Panc1 (cell line): ENCODE measurements at regions not wholly inside any gene's neighbourhood (a gene's known extent, or its start where the extent isn't known, plus 50 kb on each side); places are given as distances from the start of the nearest gene placed in this dataset.

Source experiments
- ATAC-seq: fragments of 200-7000 bp; cut with Tn5 transposase; 2 replicates; pipeline ENCODE4 v1.9.1; 2020; ENCODE audit warnings: mild to moderate bottlenecking, moderate library complexity
- BruUV-seq: library from RNA; stranded (reverse); fragments of 400-500 nt; replicated peaks from 2 replicates; lab custom pipeline; 2021; lab: Mats Ljungman, UMichigan
- CTCF ChIA-PET: fragments of 300-600 bp; sonication (Branson Sonifier 250); formaldehyde crosslinking; loops from one replicate; lab custom pipeline; 2022; ENCODE audit warnings: antibody characterized with exemption; lab: Charles Lee
- POLR2A ChIA-PET: fragments of 300-600 bp; sonication (Branson Sonifier 250); formaldehyde crosslinking; loops from one replicate; lab custom pipeline; 2022; ENCODE audit warnings: antibody characterized with exemption; lab: Charles Lee
- DNase-seq: peaks from one replicate; pipeline ENCODE4 v3.0.0-alpha.2; 2010; ENCODE audit warnings: low read depth, low spot score
- H3K27ac ChIP-seq: 2 replicates; pipeline ENCODE4 v1.5.1; 2011; ENCODE audit warnings: mild to moderate bottlenecking, low read length, inconsistent platforms
- H3K27me3 ChIP-seq: fragments of 200-500 bp; sonication (Bioruptor generic); 2 replicates; pipeline ENCODE4 v1.6.0; 2014; ENCODE audit warnings: low read length, inconsistent platforms; ENCODE audit not compliant: control insufficient read depth, insufficient read depth
- H3K36me3 ChIP-seq: fragments of 200-500 bp; sonication (Bioruptor generic); 2 replicates; pipeline ENCODE4 v1.5.1; 2014; ENCODE audit warnings: inconsistent platforms, mild to moderate bottlenecking, low read length, moderate library complexity; ENCODE audit not compliant: control insufficient read depth, insufficient read depth
- H3K4me1 ChIP-seq: 2 replicates; pipeline ENCODE4 v1.5.1; 2011; ENCODE audit warnings: inconsistent platforms, mild to moderate bottlenecking, low read length, moderate library complexity; ENCODE audit not compliant: control insufficient read depth, insufficient read depth
- H3K4me3 ChIP-seq, 2 experiments: 2 replicates each; pipeline ENCODE4 v1.5.1; 2011 to 2012; ENCODE audit warnings: low read depth in 2 of 2, low read length in 2 of 2, mild to moderate bottlenecking in 2 of 2, inconsistent platforms in 1 of 2, moderate library complexity in 1 of 2
- H3K9me3 ChIP-seq: fragments of 200-500 bp; sonication (Bioruptor generic); 2 replicates; pipeline ENCODE4 v1.5.1; 2014; ENCODE audit warnings: low read depth, mild to moderate bottlenecking, inconsistent platforms, low read length, moderate library complexity; ENCODE audit not compliant: control insufficient read depth, insufficient read depth
- CTCF ChIP-seq: fragments of 450-650 bp; IDR thresholded peaks from 2 replicates; pipeline ENCODE4 v1.5.1; 2017; ENCODE audit warnings: mild to moderate bottlenecking
- POLR2AphosphoS5 ChIP-seq: IDR thresholded peaks from 2 replicates; pipeline ENCODE4 v1.6.1; 2012; ENCODE audit warnings: mild to moderate bottlenecking, low read depth, low read length, moderate library complexity
- REST ChIP-seq, 2 experiments: IDR thresholded peaks; 2 replicates each; pipeline ENCODE4 v1.6.1; 2011 to 2012; ENCODE audit warnings: low read depth in 2 of 2, control low read depth in 1 of 2, low read length in 1 of 2, mild to moderate bottlenecking in 1 of 2, moderate library complexity in 1 of 2; ENCODE audit not compliant: insufficient read depth in 1 of 2
- SIN3A ChIP-seq: IDR thresholded peaks from 2 replicates; pipeline ENCODE4 v1.6.1; 2012; ENCODE audit warnings: low read depth, mild to moderate bottlenecking, low read length, moderate library complexity, borderline replicate concordance; ENCODE audit not compliant: insufficient read depth
- TCF7L2 ChIP-seq: IDR thresholded peaks from 2 replicates; pipeline ENCODE4 v1.6.1; 2011; ENCODE audit warnings: mild to moderate bottlenecking, low read depth, low read length, inconsistent platforms
- in situ Hi-C: cut with HindIII; loops from 2 replicates; pipeline ENCODE4 v1.10.0; 2016; ENCODE audit warnings: low sequenced_read_pairs, low pct_unique_long_range_greater_than_20kb
- intact Hi-C: fragments of 100-400 bp; cut with micrococcal nuclease; formaldehyde crosslinking; loops from one replicate; pipeline ENCODE4 v1.10.0; 2022; ENCODE audit not compliant: unreplicated experiment

- CTCF ChIA-PET, result interaction anchor here (1.4 kb wide), 1 partner anchor 142 kb away, joined by 4 read pairs; no protein-coding TSS in a partner anchor
- POLR2A ChIA-PET, result no interaction called here
- no peak for ATAC-seq
- DNase-seq, result no peak
- BruUV-seq, result no TSS peak
- in situ Hi-C loops (no loop called here), intact Hi-C loops (loop anchor here (2.0 to 10.0 kb wide), 4 partner anchors 142 to 1670 kb away; no protein-coding TSS in a partner anchor)
- no peaks in the 10 kb centered on the region for H3K9me3 ChIP-seq
- peak; percentile 51; the same call in 1 of the 2 replicates for TF ChIP-seq CTCF
- no peak for TF ChIP-seq SIN3A
- TF ChIP-seq TCF7L2, result no peak
- no peaks in the 10 kb centered on the region for H3K27me3 ChIP-seq
- H3K4me3 ChIP-seq, result no peak overlapping the region
- no peaks in the 10 kb centered on the region for H3K4me1 ChIP-seq
- no peak overlapping the region for H3K27ac ChIP-seq
- H3K36me3 ChIP-seq, result no peaks in the 10 kb centered on the region
Measured at GRCh38 chr3:21894459-21895340, 143.7 kb upstream of the ZNF385D start.

GRCh38 chr3:21898316-21898715 is 147.3 kb upstream of the ZNF385D start:
- POLR2A ChIA-PET, result no interaction called here
- ATAC-seq (no peak), DNase-seq (no peak)
- no peaks in the 10 kb centered on the region for H3K4me1 ChIP-seq
- no TSS peak for BruUV-seq
- intact Hi-C loops, result loop anchor here (10.0 kb wide), 2 partner anchors 216 to 1674 kb away; no protein-coding TSS in a partner anchor
- H3K27ac ChIP-seq, result no peak overlapping the region
- H3K9me3 ChIP-seq, result no peaks in the 10 kb centered on the region
- no peak overlapping the region for H3K4me3 ChIP-seq
- in situ Hi-C loops, result no loop called here
- CTCF ChIA-PET, result no interaction called here
- TF ChIP-seq SIN3A (no peak), CTCF (no peak), TCF7L2 (no peak), POLR2AphosphoS5 (no peak), REST (IDR thresholded peaks at IDR 0.05; ENCODE audit: insufficient read depth in 1 of 2, low read depth in 2 of 2, low read length in 1 of 2) (no peak)
- no peaks in the 10 kb centered on the region for H3K27me3 ChIP-seq
- H3K36me3 ChIP-seq, result no peaks in the 10 kb centered on the region
